WTC11 (cell line): ENCODE measurements at regions not wholly inside any gene's neighbourhood (a gene's known extent, or its start where the extent isn't known, plus 50 kb on each side); places are given as distances from the start of the nearest gene placed in this dataset.

Experiments
- ATAC-seq: fragments of 200-7000 bp; cut with Tn5 transposase; 2 replicates; pipeline ENCODE4 v1.10.0; 2021; ENCODE audit warnings: mild to moderate bottlenecking, moderate library complexity
- CTCF ChIA-PET: fragments of 300-600 bp; sonication (Branson Sonifier 250); formaldehyde crosslinking; loops from one replicate; lab custom pipeline; 2021; ENCODE audit warnings: antibody characterized with exemption; lab: Charles Lee
- POLR2A ChIA-PET: fragments of 350-600 bp; sonication (Branson Sonifier 250); formaldehyde crosslinking; loops from one replicate; lab custom pipeline; 2021; ENCODE audit warnings: antibody characterized with exemption; lab: Charles Lee
- DNase-seq: peaks from one replicate; pipeline ENCODE4 v3.0.0; 2021; ENCODE audit warnings: low spot score
- H3K27ac Mint-ChIP-seq: 2 replicates; pipeline ENCODE4 v1.8.0; 2021; ENCODE audit warnings: mixed read lengths
- H3K27me3 Mint-ChIP-seq: 2 replicates; pipeline ENCODE4 v1.8.0; 2021; ENCODE audit warnings: low read depth, mild to moderate bottlenecking, moderate library complexity, mixed read lengths
- H3K36me3 Mint-ChIP-seq: 2 replicates; pipeline ENCODE4 v1.8.0; 2021; ENCODE audit warnings: mixed read lengths
- H3K4me1 Mint-ChIP-seq: 2 replicates; pipeline ENCODE4 v1.8.0; 2022; ENCODE audit warnings: mixed read lengths
- H3K4me3 Mint-ChIP-seq: 2 replicates; pipeline ENCODE4 v1.8.0; 2021; ENCODE audit warnings: mild to moderate bottlenecking, moderate library complexity, mixed read lengths
- H3K9me3 Mint-ChIP-seq: 2 replicates; pipeline ENCODE4 v1.8.0; 2021; ENCODE audit warnings: mixed read lengths
- ELF4 ChIP-seq: sonication (generic); formaldehyde crosslinking; IDR thresholded peaks from 2 replicates; pipeline ENCODE4 v1.8.1; 2022; ENCODE audit warnings: low read depth, mild to moderate bottlenecking, moderate library complexity, missing genetic modification reagents
- GTF2I ChIP-seq: fragments of 250-450 bp; sonication (Bioruptor Pico); conservative IDR thresholded peaks from 2 replicates; pipeline ENCODE4 v1.4.0; 2021; ENCODE audit warnings: mild to moderate bottlenecking
- HMGA2 ChIP-seq: fragments of 250-450 bp; sonication (Bioruptor Pico); IDR thresholded peaks from 2 replicates; pipeline ENCODE4 v1.4.0; 2021; ENCODE audit warnings: mild to moderate bottlenecking, moderate library complexity
- IRF2 ChIP-seq: sonication (generic); formaldehyde crosslinking; IDR thresholded peaks from 2 replicates; pipeline ENCODE4 v1.8.0; 2022; ENCODE audit warnings: low read depth, missing genetic modification reagents, borderline replicate concordance
- JUN ChIP-seq: sonication (generic); formaldehyde crosslinking; IDR thresholded peaks from 2 replicates; pipeline ENCODE4 v1.8.0; 2023; ENCODE audit warnings: mild to moderate bottlenecking, missing genetic modification reagents
- KAT7 ChIP-seq: sonication (generic); formaldehyde crosslinking; IDR thresholded peaks from 2 replicates; pipeline ENCODE4 v1.8.1; 2023; ENCODE audit warnings: missing genetic modification reagents, mild to moderate bottlenecking, borderline replicate concordance
- NFATC4 ChIP-seq: fragments of 250-450 bp; sonication (Bioruptor Pico); IDR thresholded peaks from 2 replicates; pipeline ENCODE4 v1.9.0; 2021; ENCODE audit warnings: mild to moderate bottlenecking
- NR2C2 ChIP-seq: sonication (generic); formaldehyde crosslinking; IDR thresholded peaks from 2 replicates; pipeline ENCODE4 v1.8.0; 2022; ENCODE audit warnings: mild to moderate bottlenecking, missing genetic modification reagents
- NR3C1 ChIP-seq: sonication (generic); formaldehyde crosslinking; conservative IDR thresholded peaks from 2 replicates; pipeline ENCODE4 v1.8.1; 2023; ENCODE audit warnings: low read depth, mild to moderate bottlenecking, missing genetic modification reagents
- SP1 ChIP-seq: sonication (generic); formaldehyde crosslinking; conservative IDR thresholded peaks from 2 replicates; pipeline ENCODE4 v1.8.1; 2022; ENCODE audit warnings: missing genetic modification reagents
- TP53 ChIP-seq: sonication (generic); formaldehyde crosslinking; IDR thresholded peaks from 2 replicates; pipeline ENCODE4 v1.8.1; 2023; ENCODE audit warnings: mild to moderate bottlenecking, missing genetic modification reagents
- ZNF138 ChIP-seq: sonication (generic); formaldehyde crosslinking; conservative IDR thresholded peaks from 2 replicates; pipeline ENCODE4 v1.8.1; 2022; ENCODE audit warnings: mild to moderate bottlenecking, moderate library complexity, missing genetic modification reagents
- ZNF232 ChIP-seq: sonication (generic); formaldehyde crosslinking; IDR thresholded peaks from 2 replicates; pipeline ENCODE4 v1.8.0; 2022; ENCODE audit warnings: mild to moderate bottlenecking, missing genetic modification reagents
- TF ChIP-seq, protein P1 (sequence below): sonication (generic); formaldehyde crosslinking; conservative IDR thresholded peaks from 2 replicates; pipeline ENCODE4 v1.8.1; 2022; ENCODE audit warnings: mild to moderate bottlenecking, missing genetic modification reagents
- TF ChIP-seq, protein P2 (sequence below): sonication (generic); formaldehyde crosslinking; IDR thresholded peaks from 2 replicates; pipeline ENCODE4 v1.8.1; 2023; ENCODE audit warnings: mild to moderate bottlenecking, moderate library complexity, missing genetic modification reagents
- TF ChIP-seq, protein P3 (sequence below): sonication (generic); formaldehyde crosslinking; IDR thresholded peaks from 2 replicates; pipeline ENCODE4 v1.8.0; 2023; ENCODE audit warnings: missing genetic modification reagents
- TF ChIP-seq, protein P4 (sequence below): sonication (generic); formaldehyde crosslinking; IDR thresholded peaks from 2 replicates; pipeline ENCODE4 v1.8.1; 2022; ENCODE audit warnings: mild to moderate bottlenecking, missing genetic modification reagents, moderate library complexity, borderline replicate concordance

DNA sequence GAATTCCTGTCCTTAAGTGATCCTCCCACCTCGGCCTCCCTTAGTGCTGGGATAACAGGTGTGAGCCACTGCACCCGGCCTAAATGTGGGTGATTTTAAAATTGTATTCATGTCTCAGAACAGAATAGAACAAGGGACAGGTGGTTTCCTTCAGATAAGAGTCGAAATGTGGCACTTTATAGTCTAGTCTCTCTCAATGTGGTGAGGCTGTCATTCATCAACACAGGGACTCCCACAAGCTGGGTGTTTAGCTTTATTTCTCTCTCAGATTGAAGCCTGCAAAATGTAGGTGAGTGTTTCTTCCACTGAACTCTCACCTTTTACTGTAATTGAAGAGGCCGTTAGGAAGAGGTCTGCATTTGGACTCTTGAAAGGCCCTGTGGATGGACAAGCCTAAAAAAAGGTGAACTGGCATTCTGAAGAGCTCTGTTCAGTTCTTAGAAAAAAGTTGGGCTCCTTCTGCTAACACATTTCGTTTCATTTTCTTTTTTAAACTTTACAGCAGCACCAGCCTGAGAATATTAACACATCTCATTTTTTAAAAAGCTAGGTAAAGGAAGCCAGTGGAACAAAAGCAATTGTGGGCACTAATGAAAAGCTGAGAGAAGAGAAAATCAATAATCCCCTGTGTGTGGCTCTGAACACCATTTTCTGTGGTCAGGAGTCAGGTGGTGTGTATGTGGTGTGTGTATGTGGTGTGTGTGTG is 126.2 kb upstream of the SLC28A3 start:
- Mint-ChIP-seq H3K27ac (no peak overlapping the region), H3K4me1 (no peaks in the 10 kb centered on the region), H3K4me3 (no peak overlapping the region), H3K9me3 (no peaks in the 10 kb centered on the region), H3K36me3 (no peaks in the 10 kb centered on the region), H3K27me3 (no peaks in the 10 kb centered on the region)
- ATAC-seq, result no peak
- TF ChIP-seq KAT7 (CRISPR knock-in tag) (no peak), ZNF138 (CRISPR knock-in tag) (no peak), NFATC4 (CRISPR knock-in tag) (no peak), ZNF232 (CRISPR knock-in tag) (no peak), NR2C2 (CRISPR knock-in tag) (no peak), IRF2 (CRISPR knock-in tag) (no peak), ELF4 (CRISPR knock-in tag) (no peak), TP53 (CRISPR knock-in tag) (no peak), SP1 (CRISPR knock-in tag) (no peak)
- TF ChIP-seq, protein P1, sequence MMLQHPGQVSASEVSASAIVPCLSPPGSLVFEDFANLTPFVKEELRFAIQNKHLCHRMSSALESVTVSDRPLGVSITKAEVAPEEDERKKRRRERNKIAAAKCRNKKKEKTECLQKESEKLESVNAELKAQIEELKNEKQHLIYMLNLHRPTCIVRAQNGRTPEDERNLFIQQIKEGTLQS, result no peak
- TF ChIP-seq, protein P2, sequence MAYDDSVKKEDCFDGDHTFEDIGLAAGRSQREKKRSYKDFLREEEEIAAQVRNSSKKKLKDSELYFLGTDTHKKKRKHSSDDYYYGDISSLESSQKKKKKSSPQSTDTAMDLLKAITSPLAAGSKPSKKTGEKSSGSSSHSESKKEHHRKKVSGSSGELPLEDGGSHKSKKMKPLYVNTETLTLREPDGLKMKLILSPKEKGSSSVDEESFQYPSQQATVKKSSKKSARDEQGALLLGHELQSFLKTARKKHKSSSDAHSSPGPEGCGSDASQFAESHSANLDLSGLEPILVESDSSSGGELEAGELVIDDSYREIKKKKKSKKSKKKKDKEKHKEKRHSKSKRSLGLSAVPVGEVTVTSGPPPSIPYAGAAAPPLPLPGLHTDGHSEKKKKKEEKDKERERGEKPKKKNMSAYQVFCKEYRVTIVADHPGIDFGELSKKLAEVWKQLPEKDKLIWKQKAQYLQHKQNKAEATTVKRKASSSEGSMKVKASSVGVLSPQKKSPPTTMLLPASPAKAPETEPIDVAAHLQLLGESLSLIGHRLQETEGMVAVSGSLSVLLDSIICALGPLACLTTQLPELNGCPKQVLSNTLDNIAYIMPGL (CRISPR knock-in tag), result no peak
- TF ChIP-seq, protein P3, sequence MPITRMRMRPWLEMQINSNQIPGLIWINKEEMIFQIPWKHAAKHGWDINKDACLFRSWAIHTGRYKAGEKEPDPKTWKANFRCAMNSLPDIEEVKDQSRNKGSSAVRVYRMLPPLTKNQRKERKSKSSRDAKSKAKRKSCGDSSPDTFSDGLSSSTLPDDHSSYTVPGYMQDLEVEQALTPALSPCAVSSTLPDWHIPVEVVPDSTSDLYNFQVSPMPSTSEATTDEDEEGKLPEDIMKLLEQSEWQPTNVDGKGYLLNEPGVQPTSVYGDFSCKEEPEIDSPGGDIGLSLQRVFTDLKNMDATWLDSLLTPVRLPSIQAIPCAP (CRISPR knock-in tag), result no peak
- TF ChIP-seq, protein P4, sequence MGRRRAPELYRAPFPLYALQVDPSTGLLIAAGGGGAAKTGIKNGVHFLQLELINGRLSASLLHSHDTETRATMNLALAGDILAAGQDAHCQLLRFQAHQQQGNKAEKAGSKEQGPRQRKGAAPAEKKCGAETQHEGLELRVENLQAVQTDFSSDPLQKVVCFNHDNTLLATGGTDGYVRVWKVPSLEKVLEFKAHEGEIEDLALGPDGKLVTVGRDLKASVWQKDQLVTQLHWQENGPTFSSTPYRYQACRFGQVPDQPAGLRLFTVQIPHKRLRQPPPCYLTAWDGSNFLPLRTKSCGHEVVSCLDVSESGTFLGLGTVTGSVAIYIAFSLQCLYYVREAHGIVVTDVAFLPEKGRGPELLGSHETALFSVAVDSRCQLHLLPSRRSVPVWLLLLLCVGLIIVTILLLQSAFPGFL (CRISPR knock-in tag), result no peak
- DNase-seq, result no peak
- ChIA-PET CTCF (no interaction called here), POLR2A (no interaction called here)

DNA sequence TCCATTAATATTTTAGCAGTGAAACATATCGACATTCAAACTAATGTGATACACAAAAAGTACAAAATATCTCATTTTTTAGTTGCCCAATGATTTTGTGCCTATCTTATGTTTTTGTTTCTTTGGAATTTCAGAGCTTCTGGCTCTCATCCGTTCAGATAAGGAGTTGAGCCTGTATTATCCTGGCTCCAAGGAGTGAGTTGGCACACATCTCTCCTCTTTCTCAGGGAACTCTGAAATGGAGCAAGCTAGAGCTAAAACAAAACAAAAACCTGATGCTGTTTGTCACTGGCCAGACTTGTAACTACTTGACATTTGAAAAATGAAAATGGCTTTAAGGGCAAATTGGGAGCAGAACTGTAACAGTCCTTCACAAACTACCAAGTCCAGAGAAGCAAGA is 131.3 kb upstream of the SLC28A3 start:
- H3K36me3 Mint-ChIP-seq, result 0 out of 2 replicates have a peak, but pooled peaks cover 4% of the 10 kb centered on the region
- CTCF ChIA-PET, result no interaction called here
- DNase-seq (no peak), ATAC-seq (no peak)
- H3K9me3 Mint-ChIP-seq, result peaks cover 23% of the 10 kb centered on the region
- H3K4me1 Mint-ChIP-seq, result no peaks in the 10 kb centered on the region
- H3K27ac Mint-ChIP-seq, result no peak overlapping the region
- H3K27me3 Mint-ChIP-seq, result no peaks in the 10 kb centered on the region
- POLR2A ChIA-PET, result no interaction called here
- no peak overlapping the region for H3K4me3 Mint-ChIP-seq
- TF ChIP-seq SP1 (CRISPR knock-in tag) (no peak), ZNF138 (CRISPR knock-in tag) (no peak), NR3C1 (CRISPR knock-in tag) (no peak), GTF2I (CRISPR knock-in tag) (no peak), JUN (CRISPR knock-in tag) (no peak)
- TF ChIP-seq, all 79 proteins: peak for 0

DNA sequence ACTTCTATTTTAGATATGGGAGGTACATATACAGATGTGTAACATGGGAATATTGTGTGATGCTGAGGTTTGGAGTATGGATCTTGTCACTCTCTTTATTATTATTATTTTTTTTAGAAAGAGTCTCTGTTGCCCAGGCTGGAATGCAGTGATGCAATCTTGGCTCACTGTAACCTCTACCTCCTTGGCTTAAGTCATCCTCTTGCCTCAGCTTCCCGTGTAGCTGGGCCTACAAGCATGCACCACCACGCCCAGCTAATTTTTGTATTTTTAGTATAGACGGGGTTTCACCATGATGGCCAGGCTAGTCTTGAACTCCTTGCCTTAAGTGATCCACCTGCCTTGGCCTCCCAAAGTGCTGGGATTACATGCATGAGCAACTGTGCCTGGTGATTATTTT is 138.4 kb upstream of the SLC28A3 start:
- ATAC-seq, result no peak
- DNase-seq, result no peak
- Mint-ChIP-seq H3K36me3 (0 out of 2 replicates have a peak, but pooled peaks cover 2% of the 10 kb centered on the region), H3K27ac (no peak overlapping the region), H3K27me3 (no peaks in the 10 kb centered on the region), H3K9me3 (peaks cover 17% of the 10 kb centered on the region), H3K4me1 (peaks cover 3% of the 10 kb centered on the region; the same call in 1 of the 2 replicates), H3K4me3 (no peak overlapping the region)
- TF ChIP-seq NFATC4 (CRISPR knock-in tag) (no peak), HMGA2 (CRISPR knock-in tag) (0 out of 2 replicates have a peak, but pooled peaks have one; percentile 2)
- POLR2A ChIA-PET, result no interaction called here
- CTCF ChIA-PET, result interaction anchor here (1.1 kb wide), 1 partner anchor 82 kb away, joined by 3 read pairs; no protein-coding TSS in a partner anchor
